IMR-90 (cell line): ENCODE measurements at regions not wholly inside any gene's neighbourhood (a gene's known extent, or its start where the extent isn't known, plus 50 kb on each side); places are given as distances from the start of the nearest gene placed in this dataset.

Experiments
- ATAC-seq: fragments of 200-7000 bp; cut with Tn5 transposase; 2 replicates; pipeline ENCODE4 v1.9.1; 2020; ENCODE audit warnings: low read depth, mild to moderate bottlenecking, moderate library complexity
- BruUV-seq: library from RNA; stranded (reverse); fragments of 400-500 nt; replicated peaks from 2 replicates; lab custom pipeline; 2021; lab: Mats Ljungman, UMichigan
- CTCF ChIA-PET: fragments of 300-600 bp; formaldehyde crosslinking; extraction: SDS; loops from one replicate; lab custom pipeline; 2021; ENCODE audit warnings: antibody characterized with exemption; lab: Yijun Ruan, JAX
- POLR2A ChIA-PET: fragments of 300-600 bp; sonication (Branson Sonifier 250); formaldehyde crosslinking; loops from one replicate; lab custom pipeline; 2022; ENCODE audit warnings: antibody characterized with exemption; ENCODE audit not compliant: unreplicated experiment; lab: Charles Lee
- DNase-seq: peaks from one replicate; pipeline ENCODE4 v3.0.0; 2013
- H2AFZ ChIP-seq: replicated peaks from 2 replicates; pipeline ENCODE3; 2013; ENCODE audit warnings: low read length, mild to moderate bottlenecking; ENCODE audit not compliant: poor library complexity
- H2AK5ac ChIP-seq: 2 replicates; pipeline ENCODE4 v1.6.1; 2013; ENCODE audit warnings: low read depth, low read length, inconsistent platforms
- H2AK9ac ChIP-seq: replicated peaks from 2 replicates; pipeline ENCODE3; 2013; ENCODE audit warnings: mild to moderate bottlenecking, low read depth, low read length, moderate library complexity; ENCODE audit not compliant: poor library complexity
- H2BK120ac ChIP-seq: 2 replicates; pipeline ENCODE4 v1.6.1; 2013; ENCODE audit warnings: low read depth, low read length, inconsistent platforms
- H2BK15ac ChIP-seq: 3 replicates; pipeline ENCODE4 v1.6.1; 2013; ENCODE audit warnings: low read depth, low read length, inconsistent platforms
- H2BK20ac ChIP-seq: 2 replicates; pipeline ENCODE4 v1.6.1; 2013; ENCODE audit warnings: low read depth, mild to moderate bottlenecking, inconsistent platforms, low read length, moderate library complexity
- H2BK5ac ChIP-seq: 2 replicates; pipeline ENCODE4 v1.6.1; 2013; ENCODE audit warnings: mild to moderate bottlenecking, low read depth, low read length, inconsistent platforms; ENCODE audit not compliant: poor library complexity, severe bottlenecking
- H3K14ac ChIP-seq: replicated peaks from 2 replicates; pipeline ENCODE4 v1.6.1; 2013; ENCODE audit warnings: low read depth, low read length, inconsistent platforms
- H3K18ac ChIP-seq: 2 replicates; pipeline ENCODE4 v1.6.1; 2013; ENCODE audit warnings: low read depth, low read length, control low read depth
- H3K23ac ChIP-seq: 2 replicates; pipeline ENCODE4 v1.6.1; 2013; ENCODE audit warnings: low read depth, low read length, inconsistent platforms
- H3K27ac ChIP-seq: 2 replicates; pipeline ENCODE4 v1.5.1; 2013; ENCODE audit warnings: mild to moderate bottlenecking, control low read depth, low read length; ENCODE audit not compliant: insufficient read depth
- H3K27me3 ChIP-seq: 2 replicates; pipeline ENCODE4 v1.6.1; 2013; ENCODE audit warnings: low read length; ENCODE audit not compliant: control insufficient read depth, insufficient read depth
- H3K36me3 ChIP-seq: 2 replicates; pipeline ENCODE4 v1.6.1; 2013; ENCODE audit warnings: low read length, mixed read lengths; ENCODE audit not compliant: control insufficient read depth, insufficient read depth
- H3K4ac ChIP-seq: 2 replicates; pipeline ENCODE4 v1.6.1; 2013; ENCODE audit warnings: low read depth, low read length, inconsistent platforms
- H3K4me1 ChIP-seq: 2 replicates; pipeline ENCODE4 v1.6.1; 2013; ENCODE audit warnings: low read length, mixed read lengths; ENCODE audit not compliant: control insufficient read depth, insufficient read depth
- H3K4me2 ChIP-seq: 2 replicates; pipeline ENCODE4 v1.6.1; 2013; ENCODE audit warnings: low read depth, mild to moderate bottlenecking, control low read depth, low read length, moderate library complexity
- H3K4me3 ChIP-seq: 2 replicates; pipeline ENCODE4 v1.5.1; 2013; ENCODE audit warnings: low read depth, mild to moderate bottlenecking, control low read depth, low read length, moderate library complexity; ENCODE audit not compliant: insufficient read depth
- H3K56ac ChIP-seq: 2 replicates; pipeline ENCODE4 v1.6.1; 2013; ENCODE audit warnings: low read length, inconsistent platforms; ENCODE audit not compliant: insufficient read depth; ENCODE audit errors: extremely low read depth
- H3K79me1 ChIP-seq, 2 experiments: 2 replicates each; pipeline ENCODE4 v1.6.1; 2013; ENCODE audit warnings: low read length in 2 of 2, inconsistent platforms in 1 of 2, low read depth in 1 of 2
- H3K9ac ChIP-seq: 2 replicates; pipeline ENCODE4 v1.6.1; 2013; ENCODE audit warnings: low read depth, low read length, control low read depth
- H3K9me1 ChIP-seq: 2 replicates; pipeline ENCODE4 v1.6.1; 2013; ENCODE audit warnings: low read length, inconsistent platforms; ENCODE audit not compliant: insufficient read depth
- H3K9me3 ChIP-seq: 2 replicates; pipeline ENCODE4 v1.6.1; 2013; ENCODE audit warnings: low read length; ENCODE audit not compliant: control insufficient read depth, insufficient read depth
- H4K20me1 ChIP-seq: 2 replicates; pipeline ENCODE4 v1.6.1; 2013; ENCODE audit warnings: low read length, inconsistent platforms; ENCODE audit not compliant: insufficient read depth
- H4K5ac ChIP-seq: 2 replicates; pipeline ENCODE4 v1.6.1; 2013; ENCODE audit warnings: mild to moderate bottlenecking, low read depth, low read length, control low read depth
- H4K8ac ChIP-seq, 2 experiments: 2 replicates each; pipeline ENCODE4 v1.6.1; 2013; ENCODE audit warnings: low read depth in 2 of 2, low read length in 2 of 2, control low read depth in 1 of 2, inconsistent platforms in 1 of 2
- H4K91ac ChIP-seq: 2 replicates; pipeline ENCODE4 v1.6.1; 2013; ENCODE audit warnings: low read depth, low read length, inconsistent platforms; ENCODE audit not compliant: insufficient read depth
- BHLHE40 ChIP-seq: fragments of 150-350 bp; IDR thresholded peaks from 2 replicates; pipeline ENCODE4 v1.6.1; 2016; ENCODE audit warnings: mild to moderate bottlenecking, low read depth, low read length
- CEBPB ChIP-seq: IDR thresholded peaks from 2 replicates; pipeline ENCODE4 v1.6.1; 2012; ENCODE audit warnings: low read depth, low read length, improper control_type of control experiment
- CHD1 ChIP-seq: IDR thresholded peaks from 2 replicates; pipeline ENCODE4 v1.6.1; 2012; ENCODE audit warnings: low read depth, low read length, improper control_type of control experiment
- CTCF ChIP-seq: conservative IDR thresholded peaks from 2 replicates; pipeline ENCODE4 v1.5.1; 2012; ENCODE audit warnings: mild to moderate bottlenecking, low read depth, low read length, improper control_type of control experiment
- ELK1 ChIP-seq: fragments of 150-350 bp; IDR thresholded peaks from 2 replicates; pipeline ENCODE4 v1.6.1; 2016; ENCODE audit warnings: low read depth, mild to moderate bottlenecking, low read length, moderate library complexity, borderline replicate concordance
- FOS ChIP-seq: fragments of 150-350 bp; IDR thresholded peaks from 2 replicates; pipeline ENCODE4 v1.6.1; 2016; ENCODE audit warnings: low read depth, low read length
- MAFK ChIP-seq: IDR thresholded peaks from 2 replicates; pipeline ENCODE4 v1.6.1; 2012; ENCODE audit warnings: low read depth, low read length, improper control_type of control experiment
- MAZ ChIP-seq: IDR thresholded peaks from 2 replicates; pipeline ENCODE4 v1.6.1; 2012; ENCODE audit warnings: low read depth, mild to moderate bottlenecking, low read length, improper control_type of control experiment, moderate library complexity, borderline replicate concordance
- MXI1 ChIP-seq: IDR thresholded peaks from 2 replicates; pipeline ENCODE4 v1.6.1; 2012; ENCODE audit warnings: low read depth, mild to moderate bottlenecking, low read length, moderate library complexity, borderline replicate concordance
- NFE2L2 ChIP-seq: fragments of 150-350 bp; IDR thresholded peaks from 2 replicates; pipeline ENCODE4 v1.6.1; 2016; ENCODE audit warnings: low read depth, mild to moderate bottlenecking, low read length
- POLR2A ChIP-seq: IDR thresholded peaks from 2 replicates; pipeline ENCODE4 v1.6.1; 2012; ENCODE audit warnings: mild to moderate bottlenecking, low read depth, low read length
- RAD21 ChIP-seq: IDR thresholded peaks from 2 replicates; pipeline ENCODE4 v1.6.1; 2012; ENCODE audit warnings: low read length, improper control_type of control experiment
- RCOR1 ChIP-seq: IDR thresholded peaks from 2 replicates; pipeline ENCODE4 v1.6.1; 2012; ENCODE audit warnings: mild to moderate bottlenecking, low read length, improper control_type of control experiment; ENCODE audit not compliant: insufficient replicate concordance
- RFX5 ChIP-seq: IDR thresholded peaks from 2 replicates; pipeline ENCODE4 v1.8.0; 2012; ENCODE audit warnings: low read depth, mild to moderate bottlenecking, low read length, moderate library complexity
- SMC3 ChIP-seq: fragments of 150-350 bp; IDR thresholded peaks from 2 replicates; pipeline ENCODE4 v1.6.1; 2016; ENCODE audit warnings: low read depth, mild to moderate bottlenecking, antibody characterized with exemption, low read length, moderate library complexity
- USF2 ChIP-seq: fragments of 150-350 bp; IDR thresholded peaks from 2 replicates; pipeline ENCODE4 v1.6.1; 2017; ENCODE audit warnings: mild to moderate bottlenecking, antibody characterized with exemption, low read length, low read depth
- WGBS, 2 experiments: methylation state at CpG; one replicate each; pipeline versions ENCODE4 v1.1.5 to v1.1.7; 2013; ENCODE audit warnings: missing lambda C conversion rate in 2 of 2; ENCODE audit not compliant: insufficient read length in 1 of 2; ENCODE audit errors: extremely low coverage in 2 of 2; 5-methylcytosine and 5-hydroxymethylcytosine counted together
- dilution Hi-C: fragments of 300-500 bp; cut with HindIII; formaldehyde crosslinking; loops from one replicate; pipeline ENCODE4 v1.14.3; 2018; ENCODE audit warnings: low sequenced_read_pairs; ENCODE audit not compliant: unreplicated experiment
- in situ Hi-C: fragments of 300-500 bp; cut with MboI; formaldehyde crosslinking; loops from 3 replicates; pipeline ENCODE4 v1.14.3; 2019; ENCODE audit warnings: low sequenced_read_pairs, inconsistent platforms, mixed read lengths
- intact Hi-C: fragments of 100-400 bp; cut with micrococcal nuclease; formaldehyde crosslinking; loops from 2 replicates; pipeline ENCODE4 v1.10.0; 2022

GRCh38 chr10:29962166-29962850 is 97.1 kb downstream of the JCAD start:
- Histone ChIP-seq H2BK15ac (no peak overlapping the region), H3K4me3 (no peak overlapping the region), H2BK5ac (no peak overlapping the region), H2AK9ac (no peak overlapping the region), H2BK20ac (no peak overlapping the region), H3K56ac (no peak overlapping the region), H4K8ac (no peak overlapping the region), H3K23ac (no peak overlapping the region), H3K36me3 (no peaks in the 10 kb centered on the region), H2AK5ac (no peak overlapping the region), H4K5ac (no peak overlapping the region), H4K91ac (no peak overlapping the region), H2BK120ac (no peak overlapping the region), H3K79me1 (no peaks in the 10 kb centered on the region), H3K27ac (no peak overlapping the region), H3K9ac (no peak overlapping the region), H3K27me3 (peaks cover 22% of the 10 kb centered on the region), H3K4me1 (peaks cover 4% of the 10 kb centered on the region; the same call in 1 of the 2 replicates), H4K20me1 (no peaks in the 10 kb centered on the region), H3K14ac (no peak overlapping the region), H3K9me3 (no peaks in the 10 kb centered on the region), H2AFZ (no peak overlapping the region), H3K4ac (no peak overlapping the region), H3K4me2 (no peak overlapping the region), H3K18ac (no peak overlapping the region), H3K9me1 (no peaks in the 10 kb centered on the region)
- in situ Hi-C loops (no loop called here), dilution Hi-C loops (no loop called here), intact Hi-C loops (no loop called here)
- no TSS peak for BruUV-seq
- POLR2A ChIA-PET, result no interaction called here
- no CpG with 5 or more reads among the region's 7 CpGs for WGBS, 2 experiments
- DNase-seq (no peak), ATAC-seq (no peak)
- no peak for TF ChIP-seq CEBPB
- no peak for TF ChIP-seq ELK1
- no peak for TF ChIP-seq USF2
- TF ChIP-seq MAZ, result no peak
- TF ChIP-seq CHD1, result no peak
- TF ChIP-seq SMC3, result no peak
- no peak for TF ChIP-seq BHLHE40
- no peak for TF ChIP-seq CTCF
- no peak for TF ChIP-seq NFE2L2
- no peak for TF ChIP-seq POLR2A
- TF ChIP-seq FOS, result no peak
- no peak for TF ChIP-seq RFX5
- TF ChIP-seq MXI1, result no peak
- TF ChIP-seq MAFK, result no peak
- TF ChIP-seq RCOR1, result no peak
- TF ChIP-seq RAD21, result no peak
- CTCF ChIA-PET, result no interaction called here
